ENCODE measurements at regions not wholly inside any gene's neighbourhood (a gene's known extent, or its start where the extent isn't known, plus 50 kb on each side); places are given as distances from the start of the nearest gene placed in this dataset.

- no peak for TF ChIP-seq POLR2A (IDR thresholded peaks at IDR 0.05)
- TF ChIP-seq, protein P1, sequence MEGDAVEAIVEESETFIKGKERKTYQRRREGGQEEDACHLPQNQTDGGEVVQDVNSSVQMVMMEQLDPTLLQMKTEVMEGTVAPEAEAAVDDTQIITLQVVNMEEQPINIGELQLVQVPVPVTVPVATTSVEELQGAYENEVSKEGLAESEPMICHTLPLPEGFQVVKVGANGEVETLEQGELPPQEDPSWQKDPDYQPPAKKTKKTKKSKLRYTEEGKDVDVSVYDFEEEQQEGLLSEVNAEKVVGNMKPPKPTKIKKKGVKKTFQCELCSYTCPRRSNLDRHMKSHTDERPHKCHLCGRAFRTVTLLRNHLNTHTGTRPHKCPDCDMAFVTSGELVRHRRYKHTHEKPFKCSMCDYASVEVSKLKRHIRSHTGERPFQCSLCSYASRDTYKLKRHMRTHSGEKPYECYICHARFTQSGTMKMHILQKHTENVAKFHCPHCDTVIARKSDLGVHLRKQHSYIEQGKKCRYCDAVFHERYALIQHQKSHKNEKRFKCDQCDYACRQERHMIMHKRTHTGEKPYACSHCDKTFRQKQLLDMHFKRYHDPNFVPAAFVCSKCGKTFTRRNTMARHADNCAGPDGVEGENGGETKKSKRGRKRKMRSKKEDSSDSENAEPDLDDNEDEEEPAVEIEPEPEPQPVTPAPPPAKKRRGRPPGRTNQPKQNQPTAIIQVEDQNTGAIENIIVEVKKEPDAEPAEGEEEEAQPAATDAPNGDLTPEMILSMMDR (IDR thresholded peaks at IDR 0.05) = no peak
- no peak for TF ChIP-seq EP300 (IDR thresholded peaks at IDR 0.05)
Measured at GRCh38 chr13:24032252-24032651, 128.3 kb upstream of the SPATA13 start.
